ENCODE measurements at regions not wholly inside any gene's neighbourhood (a gene's known extent, or its start where the extent isn't known, plus 50 kb on each side); places are given as distances from the start of the nearest gene placed in this dataset.

DNA sequence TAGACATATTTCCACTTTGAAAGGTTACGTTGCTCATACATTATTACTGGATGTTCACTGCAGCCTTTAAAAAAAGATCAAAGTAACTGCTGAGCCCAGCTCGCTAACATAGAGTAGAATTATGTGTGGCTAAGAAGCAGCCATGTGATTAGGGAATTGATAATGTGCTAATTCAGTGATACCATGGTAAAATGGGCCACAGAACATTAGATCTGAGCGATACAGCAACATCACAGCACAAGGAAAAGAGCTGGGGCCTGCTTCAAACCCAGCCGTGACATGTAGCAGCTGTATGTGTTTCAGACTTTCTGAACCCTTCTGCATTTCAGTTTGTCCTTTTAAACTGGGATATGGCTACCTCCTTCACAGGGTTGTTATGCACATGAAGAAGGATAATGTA, 92.3 kb upstream of the LMNTD1 start:
- TF ChIP-seq, protein P1, sequence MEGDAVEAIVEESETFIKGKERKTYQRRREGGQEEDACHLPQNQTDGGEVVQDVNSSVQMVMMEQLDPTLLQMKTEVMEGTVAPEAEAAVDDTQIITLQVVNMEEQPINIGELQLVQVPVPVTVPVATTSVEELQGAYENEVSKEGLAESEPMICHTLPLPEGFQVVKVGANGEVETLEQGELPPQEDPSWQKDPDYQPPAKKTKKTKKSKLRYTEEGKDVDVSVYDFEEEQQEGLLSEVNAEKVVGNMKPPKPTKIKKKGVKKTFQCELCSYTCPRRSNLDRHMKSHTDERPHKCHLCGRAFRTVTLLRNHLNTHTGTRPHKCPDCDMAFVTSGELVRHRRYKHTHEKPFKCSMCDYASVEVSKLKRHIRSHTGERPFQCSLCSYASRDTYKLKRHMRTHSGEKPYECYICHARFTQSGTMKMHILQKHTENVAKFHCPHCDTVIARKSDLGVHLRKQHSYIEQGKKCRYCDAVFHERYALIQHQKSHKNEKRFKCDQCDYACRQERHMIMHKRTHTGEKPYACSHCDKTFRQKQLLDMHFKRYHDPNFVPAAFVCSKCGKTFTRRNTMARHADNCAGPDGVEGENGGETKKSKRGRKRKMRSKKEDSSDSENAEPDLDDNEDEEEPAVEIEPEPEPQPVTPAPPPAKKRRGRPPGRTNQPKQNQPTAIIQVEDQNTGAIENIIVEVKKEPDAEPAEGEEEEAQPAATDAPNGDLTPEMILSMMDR (IDR thresholded peaks at IDR 0.05) = no peak
- TF ChIP-seq POLR2A (IDR thresholded peaks at IDR 0.05) = no peak
